ENCODE measurements at regions not wholly inside any gene's neighbourhood (a gene's known extent, or its start where the extent isn't known, plus 50 kb on each side); places are given as distances from the start of the nearest gene placed in this dataset.
A peak's percentile ranks its signal among the peaks of the same experiment; 100 is the strongest.
"Not testable (repeated sequence)": the region's sequence is repeated elsewhere in the genome, so short reads cannot be mapped to it uniquely, and the experiment has no call there.

GRCh38 chr4:33980361-33980760 lies 2264.0 kb downstream of the ARAP2 start:
- TF ChIP-seq, protein P1, sequence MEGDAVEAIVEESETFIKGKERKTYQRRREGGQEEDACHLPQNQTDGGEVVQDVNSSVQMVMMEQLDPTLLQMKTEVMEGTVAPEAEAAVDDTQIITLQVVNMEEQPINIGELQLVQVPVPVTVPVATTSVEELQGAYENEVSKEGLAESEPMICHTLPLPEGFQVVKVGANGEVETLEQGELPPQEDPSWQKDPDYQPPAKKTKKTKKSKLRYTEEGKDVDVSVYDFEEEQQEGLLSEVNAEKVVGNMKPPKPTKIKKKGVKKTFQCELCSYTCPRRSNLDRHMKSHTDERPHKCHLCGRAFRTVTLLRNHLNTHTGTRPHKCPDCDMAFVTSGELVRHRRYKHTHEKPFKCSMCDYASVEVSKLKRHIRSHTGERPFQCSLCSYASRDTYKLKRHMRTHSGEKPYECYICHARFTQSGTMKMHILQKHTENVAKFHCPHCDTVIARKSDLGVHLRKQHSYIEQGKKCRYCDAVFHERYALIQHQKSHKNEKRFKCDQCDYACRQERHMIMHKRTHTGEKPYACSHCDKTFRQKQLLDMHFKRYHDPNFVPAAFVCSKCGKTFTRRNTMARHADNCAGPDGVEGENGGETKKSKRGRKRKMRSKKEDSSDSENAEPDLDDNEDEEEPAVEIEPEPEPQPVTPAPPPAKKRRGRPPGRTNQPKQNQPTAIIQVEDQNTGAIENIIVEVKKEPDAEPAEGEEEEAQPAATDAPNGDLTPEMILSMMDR (IDR thresholded peaks at IDR 0.05; ENCODE audit: unreplicated experiment in 3 of 3), result no peak

DNA sequence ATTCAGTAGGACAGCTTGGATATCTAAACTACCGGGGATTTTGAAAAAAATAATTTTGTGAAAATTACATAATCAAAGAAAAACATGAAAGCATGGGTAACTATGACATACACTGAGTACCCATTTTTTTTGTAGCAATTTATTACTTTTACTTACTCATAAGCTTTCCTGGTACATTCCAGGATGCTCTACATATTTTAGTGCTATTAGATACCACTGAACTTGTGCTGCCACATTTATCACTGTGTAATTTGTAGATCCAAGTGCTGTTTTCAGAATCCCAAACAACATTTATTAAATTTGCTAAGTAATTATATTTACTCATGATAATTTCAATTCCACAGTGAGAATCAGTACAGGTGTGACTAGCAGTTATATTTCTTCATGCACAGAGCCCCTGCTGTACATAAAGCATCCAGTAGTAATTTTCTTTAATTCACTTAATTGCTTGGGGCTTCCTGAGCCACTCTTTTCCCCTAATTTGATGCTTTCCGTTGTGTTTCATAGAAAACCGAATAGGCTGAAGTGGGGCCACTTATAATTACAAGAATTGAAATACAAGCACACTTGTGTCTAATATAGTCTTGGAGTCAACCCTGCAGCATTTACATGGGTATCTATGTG lies 2254.4 kb downstream of the ARAP2 start:
- no peaks in the 10 kb centered on the region for H3K4me1 Mint-ChIP-seq
- no peaks in the 10 kb centered on the region for H3K9me3 Mint-ChIP-seq
- no peak overlapping the region for H3K4me3 Mint-ChIP-seq
- H3K36me3 Mint-ChIP-seq (ENCODE audit: low read depth), result no peaks in the 10 kb centered on the region
- no peaks in the 10 kb centered on the region for H3K27me3 Mint-ChIP-seq (ENCODE audit: low read depth)
- H3K27ac Mint-ChIP-seq, result no peak overlapping the region
- TF ChIP-seq, protein P1 (IDR thresholded peaks at IDR 0.05; ENCODE audit: unreplicated experiment in 3 of 3), result no peak

More at GRCh38 chr4:33980361-33980760, 2264.0 kb downstream of the ARAP2 start:
- Mint-ChIP-seq H3K27ac (no peak overlapping the region), H3K4me1 (no peaks in the 10 kb centered on the region), H3K9me3 (no peaks in the 10 kb centered on the region), H3K4me3 (no peak overlapping the region), H3K36me3 (ENCODE audit: low read depth) (no peaks in the 10 kb centered on the region), H3K27me3 (ENCODE audit: low read depth) (no peaks in the 10 kb centered on the region)

GRCh38 chr4:33996075-33996718 lies 2248.1 kb downstream of the ARAP2 start:
- Mint-ChIP-seq H3K4me1 (peaks cover 11% of the 10 kb centered on the region), H3K36me3 (ENCODE audit: low read depth) (no peaks in the 10 kb centered on the region), H3K27me3 (ENCODE audit: low read depth) (no peaks in the 10 kb centered on the region), H3K9me3 (no peaks in the 10 kb centered on the region), H3K4me3 (no peak overlapping the region), H3K27ac (peak overlapping the region in 2 of 3 experiments; percentile 12 to 64)
- TF ChIP-seq, protein P1 (IDR thresholded peaks at IDR 0.05; ENCODE audit: unreplicated experiment in 3 of 3), result no peak

GRCh38 chr4:33998291-33998690 lies 2246.0 kb downstream of the ARAP2 start:
- H3K27ac Mint-ChIP-seq, result peak overlapping the region in 1 of 3 experiments; percentile 20
- H3K4me3 Mint-ChIP-seq, result no peak overlapping the region

DNA sequence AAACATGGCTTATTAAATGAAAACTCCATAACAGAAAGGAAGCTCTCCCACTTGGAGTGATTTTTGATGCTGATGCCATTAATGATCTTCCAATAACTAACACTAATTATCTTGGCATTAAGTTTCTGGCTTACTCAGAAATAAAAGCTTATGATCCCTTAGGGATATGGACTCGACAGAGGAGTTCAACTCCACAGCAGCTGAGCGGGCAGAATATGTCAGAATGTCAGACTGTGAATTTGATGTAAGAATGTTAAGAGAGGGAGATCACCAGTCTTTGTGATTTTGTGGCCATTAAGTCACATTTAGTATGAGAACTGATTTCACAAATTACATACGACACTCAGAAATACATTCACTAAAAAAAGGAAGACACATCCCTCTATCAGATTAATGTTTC lies 2244.0 kb downstream of the ARAP2 start:
- H3K9me3 Mint-ChIP-seq, result no peaks in the 10 kb centered on the region
- no peak overlapping the region for H3K27ac Mint-ChIP-seq
- H3K4me3 Mint-ChIP-seq, result no peak overlapping the region
- TF ChIP-seq, protein P1 (IDR thresholded peaks at IDR 0.05; ENCODE audit: unreplicated experiment in 3 of 3), result no peak
- no peaks in the 10 kb centered on the region for H3K27me3 Mint-ChIP-seq (ENCODE audit: low read depth)
- peaks cover 11% of the 10 kb centered on the region for H3K4me1 Mint-ChIP-seq
- no peaks in the 10 kb centered on the region for H3K36me3 Mint-ChIP-seq (ENCODE audit: low read depth)

More at GRCh38 chr4:33998291-33998690, 2246.0 kb downstream of the ARAP2 start:
- no peaks in the 10 kb centered on the region for H3K27me3 Mint-ChIP-seq (ENCODE audit: low read depth)
- no peaks in the 10 kb centered on the region for H3K9me3 Mint-ChIP-seq
- H3K36me3 Mint-ChIP-seq (ENCODE audit: low read depth), result no peaks in the 10 kb centered on the region
- TF ChIP-seq, protein P1 (IDR thresholded peaks at IDR 0.05; ENCODE audit: unreplicated experiment in 3 of 3), result no peak
- peaks cover 11% of the 10 kb centered on the region for H3K4me1 Mint-ChIP-seq

- not testable (repeated sequence) for H3K4me1 Mint-ChIP-seq; H3K27ac Mint-ChIP-seq; H3K9me3 Mint-ChIP-seq; H3K4me3 Mint-ChIP-seq; H3K27me3 Mint-ChIP-seq (ENCODE audit: low read depth); H3K36me3 Mint-ChIP-seq (ENCODE audit: low read depth)
Observed at GRCh38 chr4:34006540-34006939, 2237.8 kb downstream of the ARAP2 start.

Data from nephron (organoid).